ENCODE measurements at regions not wholly inside any gene's neighbourhood (a gene's known extent, or its start where the extent isn't known, plus 50 kb on each side); places are given as distances from the start of the nearest gene placed in this dataset.
A peak's percentile ranks its signal among the peaks of the same experiment; 100 is the strongest.

GRCh38 chr3:89847955-89848354, 740.5 kb downstream of the EPHA3 start:
- Histone ChIP-seq H3K4me3 (no peak overlapping the region), H3K27me3 (no peaks in the 10 kb centered on the region), H3K4me1 (no peaks in the 10 kb centered on the region), H3K27ac (no peak overlapping the region), H3K9me3 (no peaks in the 10 kb centered on the region), H3K36me3 (no peaks in the 10 kb centered on the region)
- no peak for DNase-seq
- TF ChIP-seq CTCF (IDR thresholded peaks at IDR 0.05) (no peak), POLR2A (IDR thresholded peaks at IDR 0.05) (no peak)

DNA sequence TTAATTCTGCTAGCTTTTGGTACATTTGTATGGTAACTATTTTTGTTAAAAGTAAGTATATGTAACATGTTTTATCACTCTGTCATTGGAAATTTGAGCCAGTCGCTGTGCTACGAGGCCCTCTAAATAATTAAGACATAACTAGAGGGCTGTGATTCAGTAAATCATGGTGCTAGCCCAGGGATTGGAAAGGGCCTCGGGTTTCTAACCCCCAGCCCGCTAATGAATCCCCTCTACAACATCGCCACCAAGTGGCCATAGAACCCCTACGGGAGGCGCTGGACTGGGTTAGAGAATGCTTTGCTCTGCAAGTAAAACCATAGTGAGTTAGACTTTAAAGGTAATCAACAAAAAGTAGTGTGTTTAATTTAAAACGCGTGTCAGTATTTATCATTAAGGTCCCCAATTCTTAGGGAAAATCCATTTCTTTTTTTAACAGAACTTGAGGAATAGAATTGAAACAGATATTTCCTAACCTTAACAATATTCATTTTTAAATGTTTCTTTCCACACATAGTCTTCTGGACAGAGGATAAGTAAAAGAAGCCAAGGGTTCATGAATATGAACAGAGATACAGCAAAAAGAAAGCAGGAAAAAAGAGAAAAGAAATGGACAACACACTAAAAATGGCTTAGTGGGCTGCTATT, 744.7 kb downstream of the EPHA3 start:
- TF ChIP-seq CTCF (IDR thresholded peaks at IDR 0.05) (peak in 4 of 6 experiments; percentile 23 to 49 (median 46)), POLR2A (IDR thresholded peaks at IDR 0.05) (no peak)
- H3K4me3 ChIP-seq: no peak overlapping the region
- peak in 1 of 3 donors; percentile 48 for DNase-seq
- no peak overlapping the region for H3K27ac ChIP-seq
- no peaks in the 10 kb centered on the region for H3K27me3 ChIP-seq
- no peaks in the 10 kb centered on the region for H3K4me1 ChIP-seq
- H3K9me3 ChIP-seq: no peaks in the 10 kb centered on the region
- no peaks in the 10 kb centered on the region for H3K36me3 ChIP-seq

GRCh38 chr3:89859757-89860156, 752.3 kb downstream of the EPHA3 start:
- DNase-seq: no peak
- Histone ChIP-seq H3K27ac (no peak overlapping the region), H3K4me3 (no peak overlapping the region), H3K4me1 (no peaks in the 10 kb centered on the region), H3K27me3 (no peaks in the 10 kb centered on the region), H3K9me3 (no peaks in the 10 kb centered on the region), H3K36me3 (no peaks in the 10 kb centered on the region)
- TF ChIP-seq CTCF (IDR thresholded peaks at IDR 0.05) (no peak), POLR2A (IDR thresholded peaks at IDR 0.05) (no peak)

DNA sequence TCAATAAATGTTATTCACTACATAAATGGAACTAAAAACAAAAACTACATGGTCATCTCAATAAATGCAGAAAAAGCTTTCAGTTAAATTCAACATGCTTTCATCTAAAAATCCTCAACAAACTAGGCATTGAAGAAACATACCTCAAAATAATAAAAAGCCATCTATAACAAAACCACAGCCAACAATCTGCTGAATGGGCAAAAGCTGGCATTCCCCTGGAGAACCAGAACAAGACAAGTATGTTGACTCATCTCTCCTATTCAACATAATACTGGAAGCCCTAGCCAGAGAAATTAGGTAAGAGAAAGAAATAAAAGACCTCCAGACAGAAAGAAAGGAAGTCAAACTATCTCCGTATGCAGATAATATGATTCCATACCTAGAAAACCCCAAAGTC, 759.9 kb downstream of the EPHA3 start:
- Histone ChIP-seq H3K27me3 (no peaks in the 10 kb centered on the region), H3K4me1 (no peaks in the 10 kb centered on the region), H3K9me3 (no peaks in the 10 kb centered on the region), H3K36me3 (no peaks in the 10 kb centered on the region), H3K27ac (no peak overlapping the region), H3K4me3 (no peak overlapping the region)
- no peak for TF ChIP-seq POLR2A (IDR thresholded peaks at IDR 0.05)
- no peak for TF ChIP-seq CTCF (IDR thresholded peaks at IDR 0.05)
- no peak for DNase-seq

GRCh38 chr3:89876116-89876515, 768.7 kb downstream of the EPHA3 start:
- Histone ChIP-seq H3K4me1 (no peaks in the 10 kb centered on the region), H3K36me3 (no peaks in the 10 kb centered on the region), H3K27me3 (no peaks in the 10 kb centered on the region), H3K9me3 (peaks cover 0 to 5% (median 0%) of the 10 kb centered on the region in 4 donors), H3K4me3 (no peak overlapping the region), H3K27ac (no peak overlapping the region)
- TF ChIP-seq POLR2A (IDR thresholded peaks at IDR 0.05) (no peak), CTCF (IDR thresholded peaks at IDR 0.05) (no peak)
- DNase-seq: no peak

DNA sequence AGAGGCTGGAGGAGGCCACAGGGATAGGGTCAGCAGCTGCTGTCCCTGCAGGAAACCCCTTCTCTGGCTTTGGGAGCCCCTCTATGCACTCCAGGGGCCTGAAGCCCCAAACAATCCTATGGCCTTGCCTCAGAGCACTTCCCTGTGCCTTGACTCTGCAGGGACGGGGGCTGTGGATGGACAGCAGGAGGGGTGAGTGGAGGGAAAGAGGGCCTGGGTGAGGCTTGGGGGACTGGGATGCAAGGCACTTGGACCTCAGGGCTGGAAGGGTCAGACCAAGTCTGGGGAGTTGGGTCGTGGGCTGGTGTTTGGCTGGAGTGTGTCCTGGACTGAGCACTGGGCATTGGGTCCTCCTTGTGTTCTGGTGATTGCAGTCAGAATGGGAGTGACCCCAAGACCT, 769.8 kb downstream of the EPHA3 start:
- TF ChIP-seq CTCF (IDR thresholded peaks at IDR 0.05) (no peak), POLR2A (IDR thresholded peaks at IDR 0.05) (no peak)
- Histone ChIP-seq H3K27ac (no peak overlapping the region), H3K27me3 (no peaks in the 10 kb centered on the region), H3K36me3 (no peaks in the 10 kb centered on the region), H3K4me1 (no peaks in the 10 kb centered on the region), H3K4me3 (no peak overlapping the region), H3K9me3 (peaks cover 0 to 5% (median 0%) of the 10 kb centered on the region in 4 donors)
- no peak for DNase-seq

Measured in Peyer's patch (tissue), 4 donors.